Small intestine (tissue), 7 donors: ENCODE measurements at regions not wholly inside any gene's neighbourhood (a gene's known extent, or its start where the extent isn't known, plus 50 kb on each side); places are given as distances from the start of the nearest gene placed in this dataset.
A peak's percentile ranks its signal among the peaks of the same experiment; 100 is the strongest.
"Not testable (repeated sequence)": the region's sequence is repeated elsewhere in the genome, so short reads cannot be mapped to it uniquely, and the experiment has no call there.

Experiments
- DNase-seq, 2 donors: peaks; one replicate each; pipeline versions ENCODE4 v3.0.0 to v3.0.0-alpha.2; 2013
- FAIRE-seq: peaks from 2 replicates; lab custom pipeline; 2012; peaks lifted over from hg19 to GRCh38; lab: Jason Lieb, UNC
- H3K27ac ChIP-seq, 3 donors: one replicate each; pipeline ENCODE4 v1.5.1; 2013; ENCODE audit warnings: low read length in 2 of 3, mild to moderate bottlenecking in 2 of 3, control low read depth in 1 of 3, inconsistent platforms in 1 of 3, low read depth in 1 of 3, moderate library complexity in 1 of 3
- H3K27me3 ChIP-seq, 3 donors: one replicate each; pipeline ENCODE4 v1.6.1; 2013; ENCODE audit warnings: low read length in 3 of 3, inconsistent platforms in 1 of 3; ENCODE audit not compliant: control insufficient read depth in 3 of 3, insufficient read depth in 3 of 3
- H3K36me3 ChIP-seq, 3 donors: one replicate each; pipeline ENCODE4 v1.6.1; 2013; ENCODE audit warnings: low read length in 3 of 3, inconsistent platforms in 1 of 3, low read depth in 1 of 3, mild to moderate bottlenecking in 1 of 3, moderate library complexity in 1 of 3; ENCODE audit not compliant: control insufficient read depth in 3 of 3, insufficient read depth in 2 of 3
- H3K4me1 ChIP-seq, 3 donors: one replicate each; pipeline ENCODE4 v1.6.1; 2013; ENCODE audit warnings: low read length in 2 of 3, inconsistent platforms in 1 of 3, low read depth in 1 of 3, mild to moderate bottlenecking in 1 of 3, moderate library complexity in 1 of 3; ENCODE audit not compliant: control insufficient read depth in 3 of 3, insufficient read depth in 2 of 3
- H3K4me3 ChIP-seq, 3 donors: one replicate each; pipeline ENCODE4 v1.5.1; 2013; ENCODE audit warnings: low read length in 3 of 3, control low read depth in 1 of 3, inconsistent platforms in 1 of 3, low read depth in 1 of 3, mild to moderate bottlenecking in 1 of 3, moderate library complexity in 1 of 3
- H3K9me3 ChIP-seq, 2 donors: one replicate each; pipeline ENCODE4 v1.6.1; 2013; ENCODE audit warnings: low read depth in 1 of 2, low read length in 1 of 2; ENCODE audit not compliant: control insufficient read depth in 2 of 2, insufficient read depth in 1 of 2
- WGBS, 3 donors: extraction: QIAGEN DNeasy Blood & Tissue Kit; methylation state at CpG; one replicate each; pipeline ENCODE4 v1.1.7; 2013; 5-methylcytosine and 5-hydroxymethylcytosine counted together
- donor health status: healthy with polysubstance abuse.
- donor health status: control.
- donor health status: control.
- donor health status: Bipolar disorder and iron deficiency.
- donor health status: healthy.

DNA sequence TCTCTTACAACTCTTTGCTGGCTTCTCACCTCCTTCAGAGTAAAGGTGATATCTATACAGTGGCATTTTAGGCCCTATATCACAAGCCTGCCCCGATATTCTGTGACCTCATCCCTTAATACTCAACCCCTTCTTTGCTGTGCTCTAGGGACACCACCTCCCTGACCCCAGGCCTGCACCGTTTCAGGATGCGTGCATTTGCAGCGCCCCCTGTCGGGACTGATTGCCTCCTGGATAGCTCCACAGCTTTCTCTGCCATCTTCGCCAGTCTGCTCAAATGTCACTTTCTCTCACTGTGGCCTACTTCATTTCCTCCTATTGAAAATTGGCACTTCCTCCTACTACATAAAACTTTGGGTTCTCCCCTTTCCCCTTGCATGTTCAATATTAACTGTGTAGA is 289.6 kb downstream of the SOCS6 start:
- no peak for FAIRE-seq

GRCh38 chr18:70577023-70577420 is 288.2 kb downstream of the SOCS6 start:
- no peak for DNase-seq
- H3K4me3 ChIP-seq = no peak overlapping the region
- no peak overlapping the region for H3K27ac ChIP-seq
- H3K27me3 ChIP-seq = no peaks in the 10 kb centered on the region
- H3K4me1 ChIP-seq = no peaks in the 10 kb centered on the region
- no peak for FAIRE-seq
- WGBS, 3 donors = 22 to 57% (median 33%) methylated on average over 4 of the region's 4 CpGs
- no peaks in the 10 kb centered on the region for H3K9me3 ChIP-seq
- no peaks in the 10 kb centered on the region for H3K36me3 ChIP-seq

More for the DNA sequence above, 289.6 kb downstream of the SOCS6 start:
- Histone ChIP-seq H3K27ac (no peak overlapping the region), H3K27me3 (no peaks in the 10 kb centered on the region), H3K4me1 (no peaks in the 10 kb centered on the region), H3K36me3 (no peaks in the 10 kb centered on the region), H3K4me3 (no peak overlapping the region), H3K9me3 (no peaks in the 10 kb centered on the region)
- 38 to 58% (median 47%) methylated on average over 6 of the region's 6 CpGs for WGBS, 3 donors
- peak in 1 of 2 donors; percentile 25 for DNase-seq

DNA sequence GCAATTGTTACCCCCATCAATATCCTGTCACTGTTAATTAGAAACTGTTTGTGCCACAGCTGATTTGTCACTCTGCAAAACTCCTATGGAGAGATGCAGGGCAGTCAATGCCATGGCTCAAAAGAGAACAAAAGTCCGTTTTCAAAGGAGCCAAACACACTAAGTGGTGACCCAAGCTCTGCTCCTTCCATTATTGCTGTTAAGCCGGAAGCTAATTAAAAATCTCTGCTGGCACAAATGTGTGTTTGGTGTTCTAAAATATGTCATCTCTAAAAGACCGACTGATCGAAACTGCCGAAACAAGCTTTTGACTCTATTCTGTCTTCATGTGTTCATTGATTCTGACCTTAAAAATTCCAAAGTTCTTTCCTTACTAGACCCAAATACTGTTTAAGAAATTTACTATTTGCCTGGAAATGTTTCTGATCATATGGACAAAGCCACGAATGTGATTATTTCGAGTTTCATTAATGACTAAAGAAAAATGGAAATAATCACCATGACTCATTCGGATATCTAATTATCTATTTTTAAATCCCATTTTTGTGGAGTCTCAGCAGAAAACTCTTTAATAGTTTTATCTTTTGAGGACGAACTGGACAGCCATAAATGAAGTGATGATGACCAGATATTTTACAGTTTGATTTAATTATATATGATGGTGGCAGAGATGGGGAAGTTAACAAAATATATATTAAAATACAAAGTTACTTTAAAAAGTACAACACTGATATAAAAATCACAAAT is 287.6 kb downstream of the SOCS6 start:
- WGBS, 3 donors = 65 to 76% (median 70%) methylated on average over 9 of the region's 9 CpGs
- no peaks in the 10 kb centered on the region for H3K27me3 ChIP-seq
- H3K27ac ChIP-seq = no peak overlapping the region
- H3K9me3 ChIP-seq = no peaks in the 10 kb centered on the region
- DNase-seq (no peak), FAIRE-seq (no peak)
- no peak overlapping the region for H3K4me3 ChIP-seq
- no peaks in the 10 kb centered on the region for H3K4me1 ChIP-seq
- H3K36me3 ChIP-seq = no peaks in the 10 kb centered on the region

DNA sequence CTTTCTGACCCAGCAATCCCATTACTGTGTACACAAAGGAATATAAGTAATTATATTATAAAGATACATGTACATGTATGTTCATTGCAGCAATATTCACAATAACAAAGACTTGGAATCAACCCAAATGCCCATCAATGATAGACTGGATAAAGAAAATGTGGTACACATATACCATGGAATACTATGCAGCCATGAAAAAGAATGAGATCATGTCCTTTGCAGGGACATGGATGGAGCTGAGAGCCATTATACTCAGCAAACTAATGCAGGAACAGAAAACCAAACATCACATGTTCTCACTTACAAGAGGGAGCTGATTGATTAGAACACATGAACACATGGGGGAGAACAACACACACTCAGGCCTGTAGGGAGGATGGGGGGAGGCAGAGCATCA is 286.1 kb downstream of the SOCS6 start:
- H3K4me3 ChIP-seq, H3K27me3 ChIP-seq, H3K36me3 ChIP-seq, FAIRE-seq, H3K27ac ChIP-seq, H3K4me1 ChIP-seq, H3K9me3 ChIP-seq, DNase-seq: not testable (repeated sequence)

DNA sequence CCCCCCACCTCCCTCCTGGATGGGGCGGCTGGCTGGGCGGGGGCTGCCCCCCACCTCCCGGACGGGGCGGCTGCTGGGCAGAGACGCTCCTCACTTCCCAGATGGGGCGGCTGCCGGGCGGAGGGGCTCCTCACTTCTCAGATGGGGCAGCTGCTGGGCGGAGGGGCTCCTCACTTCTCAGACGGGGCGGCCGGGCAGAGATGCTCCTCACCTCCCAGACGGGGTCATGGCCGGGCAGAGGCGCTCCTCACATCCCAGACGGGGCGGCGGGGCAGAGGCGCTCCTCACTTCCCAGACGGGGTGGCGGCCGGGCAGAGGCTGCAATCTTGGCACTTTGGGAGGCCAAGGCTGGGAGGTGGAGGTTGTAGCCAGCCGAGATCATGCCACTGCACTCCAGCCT is 280.8 kb downstream of the SOCS6 start:
- 91 to 97% (median 92%) methylated on average over 10 to 24 of the region's 24 CpGs for WGBS, 3 donors
- not testable (repeated sequence) for H3K4me1 ChIP-seq, H3K27me3 ChIP-seq, H3K27ac ChIP-seq, H3K36me3 ChIP-seq, H3K4me3 ChIP-seq, DNase-seq, FAIRE-seq, H3K9me3 ChIP-seq

- no peak overlapping the region for H3K4me3 ChIP-seq
- H3K27me3 ChIP-seq = no peaks in the 10 kb centered on the region
- no peaks in the 10 kb centered on the region for H3K36me3 ChIP-seq
- no peak overlapping the region for H3K27ac ChIP-seq
- H3K4me1 ChIP-seq = no peaks in the 10 kb centered on the region
- no peak for DNase-seq
- no peak for FAIRE-seq
- 68 to 81% (median 79%) methylated on average over 2 of the region's 2 CpGs for WGBS, 3 donors
- no peaks in the 10 kb centered on the region for H3K9me3 ChIP-seq
These were observed 270.6 kb downstream of the SOCS6 start for GRCh38 chr18:70559446-70559845.

- no peak for DNase-seq
- Histone ChIP-seq H3K27ac (no peak overlapping the region), H3K27me3 (no peaks in the 10 kb centered on the region), H3K36me3 (no peaks in the 10 kb centered on the region), H3K4me3 (no peak overlapping the region), H3K9me3 (no peaks in the 10 kb centered on the region), H3K4me1 (no peaks in the 10 kb centered on the region)
- no peak for FAIRE-seq
- WGBS, 3 donors = 71 to 82% (median 73%) methylated on average over 1 of the region's 1 CpG
These were observed 269.5 kb downstream of the SOCS6 start for GRCh38 chr18:70558371-70558770.

DNA sequence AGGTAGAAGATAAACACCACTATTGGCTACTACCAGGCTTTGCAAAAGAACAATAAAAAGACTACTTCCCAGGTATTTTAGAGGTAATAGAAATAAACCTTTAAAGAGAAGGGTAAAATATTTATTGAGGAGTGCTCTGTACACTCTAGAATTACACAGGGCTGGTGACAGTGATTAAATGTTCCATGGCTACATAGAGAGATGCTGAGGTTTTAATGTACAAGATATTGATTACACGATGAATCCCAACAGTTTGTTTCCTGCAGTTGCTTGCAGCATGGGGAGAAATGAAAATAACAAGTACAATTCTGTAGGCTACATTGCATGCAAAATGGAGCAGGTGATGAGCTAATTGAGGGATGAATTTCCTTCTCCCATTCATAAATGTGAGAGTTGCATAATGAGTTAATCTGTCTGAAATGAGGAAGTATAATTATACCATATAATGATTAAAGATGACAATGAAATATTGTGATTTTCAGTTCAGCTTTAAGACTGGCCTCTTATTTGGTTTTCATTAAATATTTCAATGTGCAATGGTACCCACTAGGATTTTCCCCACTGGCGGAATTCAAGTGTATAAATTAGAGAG is 266.1 kb downstream of the SOCS6 start:
- no peaks in the 10 kb centered on the region for H3K36me3 ChIP-seq
- no peak overlapping the region for H3K27ac ChIP-seq
- H3K4me1 ChIP-seq = no peaks in the 10 kb centered on the region
- no peak overlapping the region for H3K4me3 ChIP-seq
- WGBS, 3 donors = 71 to 86% (median 73%) methylated on average over 2 of the region's 2 CpGs
- DNase-seq (no peak), FAIRE-seq (no peak)
- no peaks in the 10 kb centered on the region for H3K9me3 ChIP-seq
- no peaks in the 10 kb centered on the region for H3K27me3 ChIP-seq

DNA sequence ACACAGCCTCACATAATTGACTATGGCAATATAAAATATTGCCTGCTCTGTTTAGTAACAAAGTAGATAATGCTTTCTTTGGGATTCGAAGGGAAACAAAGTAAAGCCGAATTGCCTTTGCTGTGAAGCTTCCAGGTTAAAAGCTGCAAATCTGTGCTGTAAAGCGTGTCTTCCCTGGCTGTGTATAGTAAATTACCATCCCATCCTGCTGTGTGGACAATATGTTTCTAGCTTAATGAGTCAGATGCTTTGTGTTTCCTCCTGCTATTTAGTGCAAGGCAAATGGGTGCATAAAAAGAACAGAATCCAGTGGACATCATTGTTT is 265.1 kb downstream of the SOCS6 start:
- Histone ChIP-seq H3K36me3 (no peaks in the 10 kb centered on the region), H3K9me3 (no peaks in the 10 kb centered on the region), H3K4me1 (no peaks in the 10 kb centered on the region), H3K4me3 (no peak overlapping the region), H3K27ac (no peak overlapping the region), H3K27me3 (no peaks in the 10 kb centered on the region)
- DNase-seq (no peak), FAIRE-seq (no peak)
- WGBS, 3 donors = 72 to 89% (median 79%) methylated on average over 3 of the region's 3 CpGs
